Heart left ventricle (tissue), 13 donors: ENCODE measurements at regions not wholly inside any gene's neighbourhood (a gene's known extent, or its start where the extent isn't known, plus 50 kb on each side); places are given as distances from the start of the nearest gene placed in this dataset.

Source experiments
- CTCF ChIP-seq, 12 donors: fragments of 200-600 bp; sonication (generic) in 4 of 12; IDR thresholded peaks; one replicate each; pipeline versions ENCODE4 v1.5.0 to v1.8.0; 2018 to 2022; ENCODE audit warnings: antibody characterized with exemption in 12 of 12, mild to moderate bottlenecking in 5 of 12
- POLR2A ChIP-seq, 2 donors: fragments of 450-650 bp; IDR thresholded peaks; one replicate each; pipeline ENCODE4 v1.6.1; 2017; ENCODE audit warnings: antibody characterized with exemption in 2 of 2, mild to moderate bottlenecking in 2 of 2, moderate library complexity in 2 of 2
- donor health status: ischemic (EF 13 %, LVEDD 7.1; RV severe dilation, severe dysfunction).
- donor health status: DM: no; HTN: yes; CAD: no.
- donor health status: DM: no; HTN: no; CAD: no.
- donor health status: ischemic (EF 25% LVEDD 6.9; RV normal size, moderate dysfunction).
- donor health status: ischemic (EF 25% LVEDD 5.7; RV mildly dilated, moderate dysfunction).
- donor health status: ischemic (EF 35%, LVEDD 5.7; RV mildly dilated, moderate dysfunction).
- donor health status: nonischemic (EF 11% LVEDD 7.7; RV severe dilation, severe dysfunction).
- donor health status: DM: yes; HTN: yes; CAD: no.
- donor health status: PGD.
- donor health status: ischemic (EF 29% LVEDD 5.4; RV normal size, mild dysfunction).
- donor health status: nonischemic (EF 23%, LVEDD 6.1; RV moderate dilation, normal function).

GRCh38 chr12:94745562-94745961 is 95.2 kb upstream of the TMCC3 start:
- TF ChIP-seq POLR2A (IDR thresholded peaks at IDR 0.05) (no peak), CTCF (IDR thresholded peaks at IDR 0.05) (no peak)
